Tibial nerve (tissue), 4 donors: ENCODE measurements at regions not wholly inside any gene's neighbourhood (a gene's known extent, or its start where the extent isn't known, plus 50 kb on each side); places are given as distances from the start of the nearest gene placed in this dataset.

Experiments
- DNase-seq, 2 donors: peaks; one replicate each; pipeline ENCODE4 v3.0.0-alpha.2; 2019; ENCODE audit warnings: low spot score in 2 of 2
- H3K27ac ChIP-seq, 4 donors: fragments of 200-600 bp; sonication (generic) in 3 of 4; one replicate each; pipeline ENCODE4 v1.5.1; 2017 to 2019; ENCODE audit warnings: mild to moderate bottlenecking in 1 of 4
- H3K27me3 ChIP-seq, 2 donors: fragments of 200-600 bp; sonication (generic) in 1 of 2; one replicate each; pipeline versions ENCODE4 v1.5.1 to v1.6.0; 2017 to 2019
- H3K36me3 ChIP-seq, 3 donors: fragments of 200-600 bp; sonication (generic); one replicate each; pipeline ENCODE4 v1.5.1; 2018 to 2019
- H3K4me1 ChIP-seq, 4 donors: fragments of 200-600 bp; sonication (generic) in 3 of 4; one replicate each; pipeline ENCODE4 v1.5.1; 2017 to 2019
- H3K4me3 ChIP-seq, 4 donors: fragments of 200-600 bp; sonication (generic) in 3 of 4; one replicate each; pipeline ENCODE4 v1.5.1; 2017 to 2019; ENCODE audit warnings: mild to moderate bottlenecking in 1 of 4, moderate library complexity in 1 of 4
- H3K9me3 ChIP-seq, 4 donors: fragments of 200-600 bp; sonication (generic) in 3 of 4; one replicate each; pipeline ENCODE4 v1.5.1; 2017 to 2019
- EP300 ChIP-seq, 2 donors: sonication (generic); formaldehyde crosslinking; IDR thresholded peaks; one replicate each; pipeline ENCODE4 v1.6.1; 2017; ENCODE audit warnings: antibody characterized with exemption in 2 of 2, mild to moderate bottlenecking in 1 of 2
- POLR2A ChIP-seq, 2 donors: fragments of 450-650 bp; IDR thresholded peaks; one replicate each; pipeline ENCODE4 v1.6.1; 2017; ENCODE audit warnings: antibody characterized with exemption in 2 of 2, mild to moderate bottlenecking in 2 of 2, moderate library complexity in 2 of 2
- WGBS, 2 donors: methylation state at CpG; one replicate each; pipeline ENCODE4 v1.1.5; 2018; 5-methylcytosine and 5-hydroxymethylcytosine counted together
- TF ChIP-seq, protein P1 (sequence below), 5 experiments: fragments of 200-600 bp in 3 of 5; fragments of 450-650 bp in 2 of 5; sonication (generic) in 3 of 5; IDR thresholded peaks; one replicate each; pipeline ENCODE4 v1.5.1; 2016 to 2019; ENCODE audit warnings: antibody characterized with exemption in 5 of 5, mild to moderate bottlenecking in 3 of 5, moderate library complexity in 2 of 5

DNA sequence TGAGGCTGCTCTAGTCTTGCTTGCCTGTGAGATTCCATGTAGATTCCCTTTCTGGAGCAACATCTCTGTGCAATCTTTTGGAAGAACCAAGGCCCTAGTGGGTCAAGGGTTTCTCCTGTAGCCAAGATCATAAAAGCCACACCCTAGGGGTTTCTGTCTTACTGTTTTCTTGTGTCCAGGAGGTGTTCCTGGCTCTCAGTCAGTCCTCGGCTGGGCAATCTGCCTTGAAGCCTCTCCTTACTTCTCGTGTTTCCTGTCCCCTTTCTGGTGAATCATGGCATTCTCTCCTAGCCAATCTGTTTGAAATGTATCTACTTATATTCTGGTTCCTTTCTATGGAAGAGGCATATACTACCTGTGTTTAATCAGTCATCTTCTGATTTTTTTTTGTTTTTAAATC lies 484.8 kb upstream of the UBE2E3 start:
- Histone ChIP-seq H3K36me3 (no peaks in the 10 kb centered on the region), H3K4me1 (no peaks in the 10 kb centered on the region), H3K4me3 (no peak overlapping the region), H3K9me3 (peaks cover 0 to 4% (median 0%) of the 10 kb centered on the region in 4 donors), H3K27ac (no peak overlapping the region), H3K27me3 (no peaks in the 10 kb centered on the region)
- DNase-seq: peak in 1 of 2 donors; percentile 33
- 35 to 53% methylated on average over 2 of the region's 2 CpGs for WGBS, 2 donors
- TF ChIP-seq POLR2A (IDR thresholded peaks at IDR 0.05): no peak
- TF ChIP-seq EP300 (IDR thresholded peaks at IDR 0.05): peak in 1 of 2 donors; percentile 18
- TF ChIP-seq, protein P1, sequence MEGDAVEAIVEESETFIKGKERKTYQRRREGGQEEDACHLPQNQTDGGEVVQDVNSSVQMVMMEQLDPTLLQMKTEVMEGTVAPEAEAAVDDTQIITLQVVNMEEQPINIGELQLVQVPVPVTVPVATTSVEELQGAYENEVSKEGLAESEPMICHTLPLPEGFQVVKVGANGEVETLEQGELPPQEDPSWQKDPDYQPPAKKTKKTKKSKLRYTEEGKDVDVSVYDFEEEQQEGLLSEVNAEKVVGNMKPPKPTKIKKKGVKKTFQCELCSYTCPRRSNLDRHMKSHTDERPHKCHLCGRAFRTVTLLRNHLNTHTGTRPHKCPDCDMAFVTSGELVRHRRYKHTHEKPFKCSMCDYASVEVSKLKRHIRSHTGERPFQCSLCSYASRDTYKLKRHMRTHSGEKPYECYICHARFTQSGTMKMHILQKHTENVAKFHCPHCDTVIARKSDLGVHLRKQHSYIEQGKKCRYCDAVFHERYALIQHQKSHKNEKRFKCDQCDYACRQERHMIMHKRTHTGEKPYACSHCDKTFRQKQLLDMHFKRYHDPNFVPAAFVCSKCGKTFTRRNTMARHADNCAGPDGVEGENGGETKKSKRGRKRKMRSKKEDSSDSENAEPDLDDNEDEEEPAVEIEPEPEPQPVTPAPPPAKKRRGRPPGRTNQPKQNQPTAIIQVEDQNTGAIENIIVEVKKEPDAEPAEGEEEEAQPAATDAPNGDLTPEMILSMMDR (IDR thresholded peaks at IDR 0.05): no peak

DNA sequence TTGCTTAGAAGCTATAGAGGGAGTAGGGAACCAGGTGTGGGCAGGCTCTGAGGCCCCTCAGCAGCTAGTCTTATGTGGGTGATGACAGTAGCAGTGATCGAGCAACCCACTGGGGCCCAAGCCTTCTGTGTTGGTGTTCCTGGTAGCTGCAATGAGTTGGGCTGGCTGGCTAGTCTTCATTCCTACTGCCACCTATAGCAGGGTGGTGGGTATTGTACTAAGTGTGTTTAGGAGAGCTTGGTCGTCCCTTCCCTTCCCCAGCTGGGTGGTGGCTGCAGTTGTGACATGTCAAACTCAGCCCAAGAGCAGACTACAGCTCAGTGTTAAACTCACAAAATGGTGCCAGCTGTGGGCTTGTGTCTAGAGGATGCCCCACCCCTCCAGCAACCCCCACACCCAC lies 486.1 kb upstream of the UBE2E3 start:
- Histone ChIP-seq H3K27ac (no peak overlapping the region), H3K4me1 (no peaks in the 10 kb centered on the region), H3K36me3 (no peaks in the 10 kb centered on the region), H3K9me3 (peaks cover 0 to 6% (median 0%) of the 10 kb centered on the region in 4 donors), H3K27me3 (no peaks in the 10 kb centered on the region), H3K4me3 (no peak overlapping the region)
- TF ChIP-seq, protein P1 (IDR thresholded peaks at IDR 0.05): no peak
- TF ChIP-seq EP300 (IDR thresholded peaks at IDR 0.05) (no peak), POLR2A (IDR thresholded peaks at IDR 0.05) (no peak)
- 62 to 67% methylated on average over 2 of the region's 2 CpGs for WGBS, 2 donors
- DNase-seq: no peak

DNA sequence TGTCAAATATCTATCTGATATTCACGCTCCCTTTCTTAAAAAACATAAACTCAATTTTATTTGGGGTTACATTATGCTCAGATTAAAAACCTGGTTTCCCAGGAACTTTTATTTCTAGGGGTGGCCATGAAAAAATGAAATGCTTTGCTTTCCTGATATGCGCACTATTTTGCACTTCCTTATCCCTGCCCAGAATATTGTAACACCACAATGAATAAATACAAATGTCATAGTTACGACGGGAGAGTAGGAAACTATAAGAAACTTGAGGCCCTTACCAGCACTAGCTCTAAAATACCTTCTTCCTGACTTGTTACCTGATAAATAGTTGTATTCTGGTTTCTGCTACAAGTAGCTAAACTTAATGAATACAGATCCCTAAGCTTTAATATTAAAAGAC lies 475.6 kb upstream of the CWC22 start:
- Histone ChIP-seq H3K36me3 (no peaks in the 10 kb centered on the region), H3K27me3 (no peaks in the 10 kb centered on the region), H3K4me1 (no peaks in the 10 kb centered on the region), H3K27ac (no peak overlapping the region), H3K4me3 (no peak overlapping the region), H3K9me3 (no peaks in the 10 kb centered on the region)
- WGBS, 2 donors: 90 to 93% methylated on average over 4 of the region's 4 CpGs
- no peak for DNase-seq
- no peak for TF ChIP-seq EP300 (IDR thresholded peaks at IDR 0.05)
- TF ChIP-seq POLR2A (IDR thresholded peaks at IDR 0.05): no peak
- TF ChIP-seq, protein P1 (IDR thresholded peaks at IDR 0.05): no peak

DNA sequence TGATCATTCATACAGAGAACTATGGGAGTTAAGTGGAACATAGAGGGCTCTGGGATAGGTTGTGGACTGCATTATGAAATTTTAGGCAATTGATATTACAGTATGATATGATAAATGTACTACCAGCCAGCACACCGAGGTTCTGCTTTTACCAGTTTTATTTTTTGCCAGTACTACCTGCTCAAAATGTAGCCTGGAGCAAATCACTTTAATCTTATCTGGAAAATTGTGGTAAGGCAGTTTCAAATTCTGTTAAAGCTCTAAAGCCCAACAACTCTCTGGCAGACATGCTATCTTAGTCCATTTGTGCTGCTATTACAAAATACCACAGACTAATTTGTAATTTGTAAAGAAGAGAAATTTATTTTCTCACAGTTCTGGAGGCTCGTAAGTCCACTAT lies 474.9 kb upstream of the CWC22 start:
- Histone ChIP-seq H3K36me3 (no peaks in the 10 kb centered on the region), H3K27me3 (no peaks in the 10 kb centered on the region), H3K27ac (no peak overlapping the region), H3K9me3 (no peaks in the 10 kb centered on the region), H3K4me3 (no peak overlapping the region), H3K4me1 (no peaks in the 10 kb centered on the region)
- no peak for DNase-seq
- no peak for TF ChIP-seq EP300 (IDR thresholded peaks at IDR 0.05)
- TF ChIP-seq, protein P1 (IDR thresholded peaks at IDR 0.05): no peak
- TF ChIP-seq POLR2A (IDR thresholded peaks at IDR 0.05): no peak
- WGBS, 2 donors: 83 to 86% methylated on average over 2 of the region's 2 CpGs

DNA sequence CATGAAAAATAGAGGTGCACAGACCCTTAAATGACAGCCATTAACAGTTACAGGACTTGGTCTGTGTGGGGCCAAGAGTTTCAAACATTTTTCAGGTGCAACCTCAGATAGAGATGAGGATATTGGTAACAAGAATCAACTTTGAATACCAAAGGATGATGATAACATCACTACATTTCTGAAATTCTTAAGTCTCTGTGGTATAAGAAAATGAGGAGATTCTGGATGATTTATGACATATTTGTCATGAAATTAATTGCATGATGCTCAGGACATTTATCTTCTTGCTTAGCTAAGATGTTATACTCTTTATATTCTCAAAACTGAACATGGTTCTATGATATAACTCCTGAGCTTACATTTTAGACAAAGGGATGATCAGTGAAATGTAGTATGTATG lies 471.8 kb upstream of the CWC22 start:
- TF ChIP-seq, protein P1 (IDR thresholded peaks at IDR 0.05): no peak
- TF ChIP-seq POLR2A (IDR thresholded peaks at IDR 0.05) (no peak), EP300 (IDR thresholded peaks at IDR 0.05) (no peak)
- H3K4me3 ChIP-seq: no peak overlapping the region
- no peaks in the 10 kb centered on the region for H3K36me3 ChIP-seq
- H3K4me1 ChIP-seq: no peaks in the 10 kb centered on the region
- H3K27me3 ChIP-seq: no peaks in the 10 kb centered on the region
- no peaks in the 10 kb centered on the region for H3K9me3 ChIP-seq
- no peak overlapping the region for H3K27ac ChIP-seq
- DNase-seq: no peak
